Stomach (tissue), 4 donors: ENCODE measurements at regions not wholly inside any gene's neighbourhood (a gene's known extent, or its start where the extent isn't known, plus 50 kb on each side); places are given as distances from the start of the nearest gene placed in this dataset.

Experiments used
- EP300 ChIP-seq: sonication (generic); formaldehyde crosslinking; IDR thresholded peaks from one replicate; pipeline ENCODE4 v1.6.1; 2017; ENCODE audit warnings: antibody characterized with exemption
- POLR2A ChIP-seq, 4 donors: fragments of 450-650 bp; IDR thresholded peaks; one replicate each; pipeline ENCODE4 v1.6.1; 2016; ENCODE audit warnings: antibody characterized with exemption in 4 of 4, control low read depth in 2 of 4, mild to moderate bottlenecking in 1 of 4, moderate library complexity in 1 of 4
- POLR2AphosphoS5 ChIP-seq, 3 donors: sonication (generic); formaldehyde crosslinking; IDR thresholded peaks; one replicate each; pipeline ENCODE4 v1.6.1; 2016; ENCODE audit warnings: antibody characterized with exemption in 3 of 3
- TF ChIP-seq, protein P1 (sequence below), 7 experiments: fragments of 450-650 bp in 4 of 7; fragments of 200-600 bp in 3 of 7; sonication (generic) in 3 of 7; IDR thresholded peaks; one replicate each; pipeline ENCODE4 v1.5.1; 2016 to 2019; ENCODE audit warnings: antibody characterized with exemption in 7 of 7, control low read depth in 2 of 7, mild to moderate bottlenecking in 1 of 7

GRCh38 chr2:12333293-12333692 is 383.4 kb upstream of the TRIB2 start:
- TF ChIP-seq, protein P1, sequence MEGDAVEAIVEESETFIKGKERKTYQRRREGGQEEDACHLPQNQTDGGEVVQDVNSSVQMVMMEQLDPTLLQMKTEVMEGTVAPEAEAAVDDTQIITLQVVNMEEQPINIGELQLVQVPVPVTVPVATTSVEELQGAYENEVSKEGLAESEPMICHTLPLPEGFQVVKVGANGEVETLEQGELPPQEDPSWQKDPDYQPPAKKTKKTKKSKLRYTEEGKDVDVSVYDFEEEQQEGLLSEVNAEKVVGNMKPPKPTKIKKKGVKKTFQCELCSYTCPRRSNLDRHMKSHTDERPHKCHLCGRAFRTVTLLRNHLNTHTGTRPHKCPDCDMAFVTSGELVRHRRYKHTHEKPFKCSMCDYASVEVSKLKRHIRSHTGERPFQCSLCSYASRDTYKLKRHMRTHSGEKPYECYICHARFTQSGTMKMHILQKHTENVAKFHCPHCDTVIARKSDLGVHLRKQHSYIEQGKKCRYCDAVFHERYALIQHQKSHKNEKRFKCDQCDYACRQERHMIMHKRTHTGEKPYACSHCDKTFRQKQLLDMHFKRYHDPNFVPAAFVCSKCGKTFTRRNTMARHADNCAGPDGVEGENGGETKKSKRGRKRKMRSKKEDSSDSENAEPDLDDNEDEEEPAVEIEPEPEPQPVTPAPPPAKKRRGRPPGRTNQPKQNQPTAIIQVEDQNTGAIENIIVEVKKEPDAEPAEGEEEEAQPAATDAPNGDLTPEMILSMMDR (IDR thresholded peaks at IDR 0.05), result no peak
- TF ChIP-seq EP300 (no peak), POLR2A (IDR thresholded peaks at IDR 0.05) (no peak), POLR2AphosphoS5 (IDR thresholded peaks at IDR 0.05) (no peak)
